ENCODE measurements at regions not wholly inside any gene's neighbourhood (a gene's known extent, or its start where the extent isn't known, plus 50 kb on each side); places are given as distances from the start of the nearest gene placed in this dataset.

DNA sequence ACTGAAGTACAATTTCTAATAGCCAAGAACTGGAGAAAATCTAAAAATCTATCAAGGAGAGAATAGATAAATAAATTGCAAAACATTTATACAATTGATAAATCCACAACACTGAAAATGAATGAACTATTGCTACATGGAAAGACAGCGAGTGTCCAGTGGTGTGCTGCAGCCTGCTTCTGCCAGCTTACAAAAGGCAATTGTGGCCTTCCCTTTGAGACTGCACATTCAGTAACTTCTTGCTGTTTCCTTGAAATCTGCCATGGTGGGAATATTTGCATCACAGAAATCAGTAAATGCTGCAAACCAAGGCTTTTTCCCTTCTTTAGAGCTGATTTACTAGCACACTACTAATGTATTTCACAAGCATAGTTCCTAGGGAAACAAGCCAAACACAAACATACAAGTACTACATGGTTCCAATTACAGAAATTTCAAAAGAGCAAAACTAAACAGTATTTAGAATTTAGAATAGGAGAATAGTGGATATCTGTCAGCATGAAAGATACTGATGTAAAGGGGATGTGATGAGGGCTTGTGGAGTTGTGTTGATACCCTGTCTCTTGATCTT is 76.9 kb upstream of the TRIM77 start:
- TF ChIP-seq POLR2AphosphoS5 (IDR thresholded peaks at IDR 0.05) (no peak), CTCF (IDR thresholded peaks at IDR 0.05) (no peak)

Measured in suprapubic skin (tissue), 3 donors.